GM12878 (cell line): ENCODE measurements at regions not wholly inside any gene's neighbourhood (a gene's known extent, or its start where the extent isn't known, plus 50 kb on each side); places are given as distances from the start of the nearest gene placed in this dataset.

Source experiments
- ATAC-seq: fragments of 200-7000 bp; cut with Tn5 transposase; 3 replicates; pipeline ENCODE4 v1.9.1; 2020; ENCODE audit warnings: mild to moderate bottlenecking, moderate library complexity
- BruUV-seq: library from RNA; stranded (reverse); fragments of 400-500 nt; replicated peaks from 2 replicates; lab custom pipeline; 2021; lab: Mats Ljungman, UMichigan
- CTCF ChIA-PET: fragments of 300-600 bp; sonication (Branson Sonifier 250); formaldehyde crosslinking; extraction: SDS; loops from one replicate; lab custom pipeline; 2021; ENCODE audit warnings: inconsistent platforms; lab: Yijun Ruan, JAX
- POLR2A ChIA-PET: fragments of 350-600 bp; formaldehyde crosslinking; extraction: SDS; loops from one replicate; lab custom pipeline; 2021; ENCODE audit warnings: inconsistent platforms; lab: Charles Lee
- RAD21 ChIA-PET: fragments of 300-600 bp; sonication (Branson Sonifier 250); formaldehyde crosslinking; loops from one replicate; lab custom pipeline; 2023; ENCODE audit warnings: antibody characterized with exemption; ENCODE audit not compliant: unreplicated experiment; lab: Charles Lee
- SMC1A ChIA-PET: fragments of 300-600 bp; sonication (Branson Sonifier 250); formaldehyde crosslinking; loops from one replicate; lab custom pipeline; 2023; ENCODE audit not compliant: unreplicated experiment, uncharacterized antibody; lab: Charles Lee
- DNase-seq: peaks from one replicate; pipeline ENCODE4 v3.0.0-alpha.2; 2011; ENCODE audit warnings: low read depth, low spot score
- FAIRE-seq: peaks from 3 replicates; lab custom pipeline; 2011; peaks lifted over from hg19 to GRCh38; lab: Jason Lieb, UNC
- H2AFZ ChIP-seq: 2 replicates; pipeline ENCODE4 v1.6.0; 2011; ENCODE audit warnings: low read depth, low read length, control low read depth; ENCODE audit not compliant: control insufficient read depth
- H3K27ac ChIP-seq: 2 replicates; pipeline ENCODE4 v1.5.1; 2011; ENCODE audit warnings: control low read depth; ENCODE audit not compliant: control insufficient read depth, insufficient read depth
- H3K27me3 ChIP-seq, 2 experiments: replicated peaks in 1 of 2; 2 replicates each; pipeline versions ENCODE4 v1.6.0 to v1.6.1; 2011; ENCODE audit warnings: low read length in 1 of 2; ENCODE audit not compliant: control insufficient read depth in 2 of 2, insufficient read depth in 2 of 2
- H3K36me3 ChIP-seq, 2 experiments: 2 replicates each; pipeline ENCODE4 v1.5.1; 2011; ENCODE audit warnings: low read length in 1 of 2; ENCODE audit not compliant: control insufficient read depth in 2 of 2, insufficient read depth in 2 of 2
- H3K4me1 ChIP-seq: 2 replicates; pipeline ENCODE4 v1.6.1; 2011; ENCODE audit warnings: mild to moderate bottlenecking, low read length, moderate library complexity, mixed read lengths; ENCODE audit not compliant: control insufficient read depth, insufficient read depth
- H3K4me2 ChIP-seq: 2 replicates; pipeline ENCODE4 v1.6.0; 2011; ENCODE audit warnings: control low read depth; ENCODE audit not compliant: control insufficient read depth, insufficient read depth
- H3K4me3 ChIP-seq: fragments of 200-600 bp; sonication (generic); 2 replicates; pipeline ENCODE4 v1.5.1; 2016
- H3K79me2 ChIP-seq: 2 replicates; pipeline ENCODE4 v1.6.0; 2011; ENCODE audit warnings: low read length; ENCODE audit not compliant: control insufficient read depth, insufficient read depth
- H3K9ac ChIP-seq: 2 replicates; pipeline ENCODE4 v1.8.0; 2011; ENCODE audit warnings: low read length, control low read depth, mixed read lengths; ENCODE audit not compliant: control insufficient read depth, insufficient read depth
- H3K9me3 ChIP-seq: replicated peaks from 3 replicates; pipeline ENCODE4 v1.5.1; 2011; ENCODE audit warnings: mild to moderate bottlenecking, low read length; ENCODE audit not compliant: control insufficient read depth, insufficient read depth
- H4K20me1 ChIP-seq: 2 replicates; pipeline ENCODE4 v1.6.0; 2011; ENCODE audit not compliant: control insufficient read depth, insufficient read depth
- GABPA ChIP-seq: IDR thresholded peaks from 2 replicates; pipeline ENCODE4 v1.6.1; 2014; ENCODE audit warnings: antibody characterized with exemption, low read depth, mild to moderate bottlenecking, inconsistent platforms
- STAT3 ChIP-seq: IDR thresholded peaks from 2 replicates; pipeline ENCODE4 v1.6.1; 2011; ENCODE audit warnings: low read depth, low read length, improper control_type of control experiment
- ZBTB40 ChIP-seq: fragments of 450-650 bp; IDR thresholded peaks from 2 replicates; pipeline ENCODE4 v1.6.1; 2016; ENCODE audit warnings: mild to moderate bottlenecking, moderate library complexity, borderline replicate concordance
- WGBS: methylation state at CpG from one replicate; pipeline ENCODE4 v1.1.6; 2016; ENCODE audit warnings: low lambda C conversion rate; ENCODE audit not compliant: insufficient replicate concordance, insufficient coverage; ENCODE audit errors: missing lambda C conversion rate; 5-methylcytosine and 5-hydroxymethylcytosine counted together
- in situ Hi-C: fragments of 300-500 bp; cut with MboI; formaldehyde crosslinking; loops from 9 replicates; pipeline ENCODE4 v1.14.3; 2018; ENCODE audit warnings: mixed read lengths
- intact Hi-C: fragments of 100-400 bp; cut with micrococcal nuclease; formaldehyde crosslinking; loops from one replicate; pipeline ENCODE4 v1.14.2; 2022; ENCODE audit not compliant: unreplicated experiment
- TF ChIP-seq, protein P1 (sequence below): IDR thresholded peaks from 2 replicates; pipeline ENCODE4 v1.6.1; 2012; ENCODE audit warnings: improper control_type of control experiment, low read depth, low read length; ENCODE audit not compliant: insufficient replicate concordance

GRCh38 chr13:111061358-111062045 lies 53.6 kb upstream of the ARHGEF7 start (continued):
- TF ChIP-seq, protein P1, sequence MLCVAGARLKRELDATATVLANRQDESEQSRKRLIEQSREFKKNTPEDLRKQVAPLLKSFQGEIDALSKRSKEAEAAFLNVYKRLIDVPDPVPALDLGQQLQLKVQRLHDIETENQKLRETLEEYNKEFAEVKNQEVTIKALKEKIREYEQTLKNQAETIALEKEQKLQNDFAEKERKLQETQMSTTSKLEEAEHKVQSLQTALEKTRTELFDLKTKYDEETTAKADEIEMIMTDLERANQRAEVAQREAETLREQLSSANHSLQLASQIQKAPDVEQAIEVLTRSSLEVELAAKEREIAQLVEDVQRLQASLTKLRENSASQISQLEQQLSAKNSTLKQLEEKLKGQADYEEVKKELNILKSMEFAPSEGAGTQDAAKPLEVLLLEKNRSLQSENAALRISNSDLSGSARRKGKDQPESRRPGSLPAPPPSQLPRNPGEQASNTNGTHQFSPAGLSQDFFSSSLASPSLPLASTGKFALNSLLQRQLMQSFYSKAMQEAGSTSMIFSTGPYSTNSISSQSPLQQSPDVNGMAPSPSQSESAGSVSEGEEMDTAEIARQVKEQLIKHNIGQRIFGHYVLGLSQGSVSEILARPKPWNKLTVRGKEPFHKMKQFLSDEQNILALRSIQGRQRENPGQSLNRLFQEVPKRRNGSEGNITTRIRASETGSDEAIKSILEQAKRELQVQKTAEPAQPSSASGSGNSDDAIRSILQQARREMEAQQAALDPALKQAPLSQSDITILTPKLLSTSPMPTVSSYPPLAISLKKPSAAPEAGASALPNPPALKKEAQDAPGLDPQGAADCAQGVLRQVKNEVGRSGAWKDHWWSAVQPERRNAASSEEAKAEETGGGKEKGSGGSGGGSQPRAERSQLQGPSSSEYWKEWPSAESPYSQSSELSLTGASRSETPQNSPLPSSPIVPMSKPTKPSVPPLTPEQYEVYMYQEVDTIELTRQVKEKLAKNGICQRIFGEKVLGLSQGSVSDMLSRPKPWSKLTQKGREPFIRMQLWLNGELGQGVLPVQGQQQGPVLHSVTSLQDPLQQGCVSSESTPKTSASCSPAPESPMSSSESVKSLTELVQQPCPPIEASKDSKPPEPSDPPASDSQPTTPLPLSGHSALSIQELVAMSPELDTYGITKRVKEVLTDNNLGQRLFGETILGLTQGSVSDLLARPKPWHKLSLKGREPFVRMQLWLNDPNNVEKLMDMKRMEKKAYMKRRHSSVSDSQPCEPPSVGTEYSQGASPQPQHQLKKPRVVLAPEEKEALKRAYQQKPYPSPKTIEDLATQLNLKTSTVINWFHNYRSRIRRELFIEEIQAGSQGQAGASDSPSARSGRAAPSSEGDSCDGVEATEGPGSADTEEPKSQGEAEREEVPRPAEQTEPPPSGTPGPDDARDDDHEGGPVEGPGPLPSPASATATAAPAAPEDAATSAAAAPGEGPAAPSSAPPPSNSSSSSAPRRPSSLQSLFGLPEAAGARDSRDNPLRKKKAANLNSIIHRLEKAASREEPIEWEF = no peak
- TF ChIP-seq GABPA = no peak

GRCh38 chr13:111060237-111060919 lies 54.7 kb upstream of the ARHGEF7 start:
- Histone ChIP-seq H3K36me3 (no peaks in the 10 kb centered on the region), H3K9me3 (no peaks in the 10 kb centered on the region; the same call in 2 of the 3 replicates), H3K4me2 (no peak overlapping the region), H3K27ac (no peak overlapping the region), H3K4me1 (no peaks in the 10 kb centered on the region), H3K27me3 (no peaks in the 10 kb centered on the region; a peak in 1 of 4 replicates), H3K9ac (no peak overlapping the region), H3K79me2 (no peaks in the 10 kb centered on the region), H4K20me1 (no peaks in the 10 kb centered on the region), H3K4me3 (no peak overlapping the region), H2AFZ (no peak overlapping the region)
- CTCF ChIA-PET = interaction anchor here (0.6 to 2.7 kb wide), 3 partner anchors 12 to 208 kb away, joined by 3 to 9 read pairs (median 3); no protein-coding TSS in a partner anchor
- no peak for FAIRE-seq
- POLR2A ChIA-PET = no interaction called here
- in situ Hi-C loops = loop anchor here (5.0 kb wide), 1 partner anchor 152 kb away; no protein-coding TSS in a partner anchor
- DNase-seq = no peak
- WGBS = 1% methylated on average over 4 of the region's 4 CpGs
- SMC1A ChIA-PET = interaction anchor here (0.8 to 1.4 kb wide), 2 partner anchors 9 to 118 kb away, joined by 3 to 4 read pairs; no protein-coding TSS in a partner anchor
- ATAC-seq = no peak
- TF ChIP-seq ZBTB40 = peak; percentile 78
- TF ChIP-seq, protein P1 = no peak
- TF ChIP-seq STAT3 = no peak
- RAD21 ChIA-PET = no interaction called here
- no TSS peak for BruUV-seq
- intact Hi-C loops = no loop called here
